Spleen (tissue), 11 donors: ENCODE measurements at regions not wholly inside any gene's neighbourhood (a gene's known extent, or its start where the extent isn't known, plus 50 kb on each side); places are given as distances from the start of the nearest gene placed in this dataset.

ENCODE experiments used
- DNase-seq: peaks from one replicate; pipeline ENCODE4 v3.0.0-alpha.2; 2020
- H3K27ac ChIP-seq, 8 donors: fragments of 200-600 bp; sonication (generic) in 7 of 8; 1 replicate in 4 of 8; 2 replicates in 4 of 8; pipeline versions ENCODE4 v1.5.0 to v1.8.0; 2016 to 2021; ENCODE audit warnings: inconsistent platforms in 4 of 8, mild to moderate bottlenecking in 4 of 8, moderate library complexity in 1 of 8
- H3K27me3 ChIP-seq, 7 donors: fragments of 200-600 bp; sonication (generic) in 6 of 7; replicated peaks in 1 of 7; 1 replicate in 4 of 7; 2 replicates in 3 of 7; pipeline versions ENCODE4 v1.5.0 to v1.8.0; 2016 to 2021; ENCODE audit warnings: inconsistent platforms in 3 of 7, mild to moderate bottlenecking in 1 of 7
- H3K36me3 ChIP-seq, 6 donors: fragments of 200-600 bp; sonication (generic) in 5 of 6; 1 replicate in 4 of 6; 2 replicates in 2 of 6; pipeline versions ENCODE4 v1.5.0 to v1.8.0; 2016 to 2021; ENCODE audit warnings: inconsistent platforms in 2 of 6
- H3K4me1 ChIP-seq, 6 donors: fragments of 200-600 bp; sonication (generic) in 5 of 6; 1 replicate in 3 of 6; 2 replicates in 3 of 6; pipeline versions ENCODE4 v1.5.0 to v1.8.0; 2016 to 2021; ENCODE audit warnings: inconsistent platforms in 3 of 6
- H3K4me3 ChIP-seq, 8 donors: fragments of 200-600 bp; sonication (generic) in 7 of 8; 1 replicate in 4 of 8; 2 replicates in 4 of 8; pipeline versions ENCODE4 v1.5.0 to v1.8.0; 2016 to 2021; ENCODE audit warnings: inconsistent platforms in 4 of 8, mild to moderate bottlenecking in 4 of 8, moderate library complexity in 2 of 8
- H3K9me3 ChIP-seq, 8 donors: fragments of 200-600 bp; sonication (generic) in 7 of 8; 1 replicate in 4 of 8; 2 replicates in 4 of 8; pipeline versions ENCODE4 v1.5.0 to v1.8.0; 2016 to 2021; ENCODE audit warnings: inconsistent platforms in 4 of 8
- CTCF ChIP-seq, 11 experiments: fragments of 200-600 bp in 7 of 11; fragments of 450-650 bp in 4 of 11; sonication (generic) in 4 of 11; IDR thresholded peaks in 8 of 11; conservative IDR thresholded peaks in 3 of 11; 1 replicate in 7 of 11; 2 replicates in 4 of 11; pipeline versions ENCODE4 v1.4.0 to v1.8.0; 2016 to 2021; ENCODE audit warnings: antibody characterized with exemption in 11 of 11, inconsistent platforms in 4 of 11, mild to moderate bottlenecking in 1 of 11
- POLR2A ChIP-seq, 3 donors: fragments of 450-650 bp; IDR thresholded peaks; one replicate each; pipeline ENCODE4 v1.5.1; 2017; ENCODE audit warnings: antibody characterized with exemption in 3 of 3, mild to moderate bottlenecking in 1 of 3
- POLR2AphosphoS5 ChIP-seq, 3 donors: sonication (generic); formaldehyde crosslinking; IDR thresholded peaks; one replicate each; pipeline ENCODE4 v1.5.1; 2017; ENCODE audit warnings: antibody characterized with exemption in 3 of 3
- WGBS, 5 donors: extraction: QIAGEN DNeasy Blood & Tissue Kit in 3 of 5; methylation state at CpG; one replicate each; pipeline versions ENCODE4 v1.1.5 to v1.1.7; 2013 to 2018; 5-methylcytosine and 5-hydroxymethylcytosine counted together
- intact Hi-C: fragments of 100-400 bp; cut with DNase I; formaldehyde crosslinking; loops from one replicate; pipeline ENCODE4 v1.15.0; 2023; ENCODE audit warnings: low total_unique reads
- donor health status: healthy with polysubstance abuse.
- donor health status: DM: no; HTN: no; CAD: no; lungs with moderate emphysema.
- donor health status: DM: no; HTN: no; CAD: no.
- donor health status: Bipolar disorder and iron deficiency.
- donor health status: healthy.
- donor health status: DM: no; HTN: no; CAD: no.
- donor health status: DM: yes; HTN: yes; CAD: no.

GRCh38 chr1:99496067-99496466, 149.8 kb upstream of the PALMD start:
- no peak for TF ChIP-seq POLR2AphosphoS5 (IDR thresholded peaks at IDR 0.05)
- no peak for TF ChIP-seq POLR2A (IDR thresholded peaks at IDR 0.05)
- TF ChIP-seq CTCF (IDR thresholded peaks at IDR 0.05 in 8 of 11, conservative IDR thresholded peaks at IDR 0.05 in 3 of 11): no peak
- H3K27me3 ChIP-seq: no peaks in the 10 kb centered on the region
- no peak overlapping the region for H3K27ac ChIP-seq
- intact Hi-C loops: no loop called here
- WGBS, 5 donors: 86 to 96% (median 93%) methylated on average over 3 of the region's 3 CpGs
- H3K4me3 ChIP-seq: no peak overlapping the region
- H3K9me3 ChIP-seq: no peaks in the 10 kb centered on the region
- H3K36me3 ChIP-seq: no peaks in the 10 kb centered on the region
- H3K4me1 ChIP-seq: no peaks in the 10 kb centered on the region
- no peak for DNase-seq

- H3K4me1 ChIP-seq: no peaks in the 10 kb centered on the region
- WGBS, 5 donors: 80 to 87% (median 82%) methylated on average over 1 of the region's 1 CpG
- DNase-seq: no peak
Measured at GRCh38 chr1:99497690-99498089, 148.2 kb upstream of the PALMD start.

GRCh38 chr1:99500541-99500940, 145.4 kb upstream of the PALMD start:
- DNase-seq: no peak

More at GRCh38 chr1:99497690-99498089, 148.2 kb upstream of the PALMD start:
- intact Hi-C loops: no loop called here
- Histone ChIP-seq H3K9me3 (no peaks in the 10 kb centered on the region), H3K27me3 (no peaks in the 10 kb centered on the region), H3K36me3 (no peaks in the 10 kb centered on the region), H3K4me3 (no peak overlapping the region), H3K27ac (no peak overlapping the region)
- no peak for TF ChIP-seq CTCF (IDR thresholded peaks at IDR 0.05 in 8 of 11, conservative IDR thresholded peaks at IDR 0.05 in 3 of 11)
- TF ChIP-seq POLR2AphosphoS5 (IDR thresholded peaks at IDR 0.05): no peak
- TF ChIP-seq POLR2A (IDR thresholded peaks at IDR 0.05): no peak

GRCh38 chr1:99501871-99502270, 144.0 kb upstream of the PALMD start:
- Histone ChIP-seq H3K4me1 (no peaks in the 10 kb centered on the region), H3K27me3 (no peaks in the 10 kb centered on the region), H3K27ac (no peak overlapping the region), H3K4me3 (no peak overlapping the region), H3K36me3 (no peaks in the 10 kb centered on the region), H3K9me3 (no peaks in the 10 kb centered on the region)
- no peak for DNase-seq
- intact Hi-C loops: no loop called here
- WGBS, 5 donors: 68 to 81% (median 75%) methylated on average over 1 of the region's 1 CpG
- no peak for TF ChIP-seq POLR2AphosphoS5 (IDR thresholded peaks at IDR 0.05)
- TF ChIP-seq CTCF (IDR thresholded peaks at IDR 0.05 in 8 of 11, conservative IDR thresholded peaks at IDR 0.05 in 3 of 11): no peak

More at GRCh38 chr1:99500541-99500940, 145.4 kb upstream of the PALMD start:
- no peaks in the 10 kb centered on the region for H3K9me3 ChIP-seq
- no peak overlapping the region for H3K4me3 ChIP-seq
- no peaks in the 10 kb centered on the region for H3K36me3 ChIP-seq
- no peaks in the 10 kb centered on the region for H3K4me1 ChIP-seq
- H3K27me3 ChIP-seq: no peaks in the 10 kb centered on the region
- no peak for TF ChIP-seq POLR2AphosphoS5 (IDR thresholded peaks at IDR 0.05)
- no peak for TF ChIP-seq POLR2A (IDR thresholded peaks at IDR 0.05)
- no peak for TF ChIP-seq CTCF (IDR thresholded peaks at IDR 0.05 in 8 of 11, conservative IDR thresholded peaks at IDR 0.05 in 3 of 11)
- intact Hi-C loops: no loop called here
- no peak overlapping the region for H3K27ac ChIP-seq
